Adrenal gland (tissue), 5 donors: ENCODE measurements at regions not wholly inside any gene's neighbourhood (a gene's known extent, or its start where the extent isn't known, plus 50 kb on each side); places are given as distances from the start of the nearest gene placed in this dataset.

Experiments
- POLR2A ChIP-seq, 2 donors: fragments of 450-650 bp; IDR thresholded peaks; one replicate each; pipeline ENCODE4 v1.6.1; 2017; ENCODE audit warnings: antibody characterized with exemption in 2 of 2, mild to moderate bottlenecking in 2 of 2, moderate library complexity in 1 of 2
- TF ChIP-seq, protein P1 (sequence below), 6 experiments: fragments of 450-650 bp in 4 of 6; fragments of 200-600 bp in 2 of 6; sonication (generic) in 1 of 6; IDR thresholded peaks; 1 replicate in 5 of 6; 2 replicates in 1 of 6; pipeline versions ENCODE4 v1.5.1 to v1.8.0; 2016 to 2021; ENCODE audit warnings: antibody characterized with exemption in 6 of 6, mild to moderate bottlenecking in 2 of 6, moderate library complexity in 1 of 6
- donor health status: DM: no; HTN: no; CAD: no.

GRCh38 chr4:180913750-180914149 lies 1329.5 kb upstream of the TENM3 start:
- TF ChIP-seq, protein P1, sequence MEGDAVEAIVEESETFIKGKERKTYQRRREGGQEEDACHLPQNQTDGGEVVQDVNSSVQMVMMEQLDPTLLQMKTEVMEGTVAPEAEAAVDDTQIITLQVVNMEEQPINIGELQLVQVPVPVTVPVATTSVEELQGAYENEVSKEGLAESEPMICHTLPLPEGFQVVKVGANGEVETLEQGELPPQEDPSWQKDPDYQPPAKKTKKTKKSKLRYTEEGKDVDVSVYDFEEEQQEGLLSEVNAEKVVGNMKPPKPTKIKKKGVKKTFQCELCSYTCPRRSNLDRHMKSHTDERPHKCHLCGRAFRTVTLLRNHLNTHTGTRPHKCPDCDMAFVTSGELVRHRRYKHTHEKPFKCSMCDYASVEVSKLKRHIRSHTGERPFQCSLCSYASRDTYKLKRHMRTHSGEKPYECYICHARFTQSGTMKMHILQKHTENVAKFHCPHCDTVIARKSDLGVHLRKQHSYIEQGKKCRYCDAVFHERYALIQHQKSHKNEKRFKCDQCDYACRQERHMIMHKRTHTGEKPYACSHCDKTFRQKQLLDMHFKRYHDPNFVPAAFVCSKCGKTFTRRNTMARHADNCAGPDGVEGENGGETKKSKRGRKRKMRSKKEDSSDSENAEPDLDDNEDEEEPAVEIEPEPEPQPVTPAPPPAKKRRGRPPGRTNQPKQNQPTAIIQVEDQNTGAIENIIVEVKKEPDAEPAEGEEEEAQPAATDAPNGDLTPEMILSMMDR (IDR thresholded peaks at IDR 0.05), result no peak
- no peak for TF ChIP-seq POLR2A (IDR thresholded peaks at IDR 0.05)
